HS-5 (cell line): ENCODE measurements at regions not wholly inside any gene's neighbourhood (a gene's known extent, or its start where the extent isn't known, plus 50 kb on each side); places are given as distances from the start of the nearest gene placed in this dataset.

Experiments used
- DNase-seq: peaks from one replicate; pipeline ENCODE4 v3.0.0-alpha.2; 2012; ENCODE audit warnings: low read depth

- no peak for DNase-seq
These were observed 72.0 kb downstream of the ALX1 start for GRCh38 chr12:85352016-85352415.

GRCh38 chr12:85356596-85357385 lies 76.8 kb downstream of the ALX1 start:
- peak; percentile 2 for DNase-seq

GRCh38 chr12:85357609-85358008 lies 77.6 kb downstream of the ALX1 start:
- DNase-seq = no peak

- no peak for DNase-seq
These were observed 78.7 kb downstream of the ALX1 start for GRCh38 chr12:85358715-85359114.

- DNase-seq = no peak
These were observed 83.6 kb downstream of the ALX1 start for GRCh38 chr12:85363382-85364190.

GRCh38 chr12:85367936-85368335 lies 87.9 kb downstream of the ALX1 start:
- DNase-seq = no peak

GRCh38 chr12:85369365-85370154 lies 89.5 kb downstream of the ALX1 start:
- DNase-seq = no peak

GRCh38 chr12:85373045-85373444 lies 93.0 kb downstream of the ALX1 start:
- DNase-seq = no peak

- no peak for DNase-seq
These were observed 95.0 kb downstream of the ALX1 start for GRCh38 chr12:85374981-85375380.

GRCh38 chr12:85385406-85385805 lies 105.4 kb downstream of the ALX1 start:
- no peak for DNase-seq

GRCh38 chr12:85390266-85390665 lies 110.2 kb downstream of the ALX1 start:
- DNase-seq = no peak

- no peak for DNase-seq
These were observed 112.5 kb downstream of the ALX1 start for GRCh38 chr12:85392508-85392907.

GRCh38 chr12:85393606-85394005 lies 113.6 kb downstream of the ALX1 start:
- DNase-seq = no peak

- no peak for DNase-seq
These were observed 114.0 kb downstream of the ALX1 start for GRCh38 chr12:85394065-85394464.

GRCh38 chr12:85394809-85395208 lies 114.8 kb downstream of the ALX1 start:
- DNase-seq = no peak

- no peak for DNase-seq
These were observed 125.2 kb downstream of the ALX1 start for GRCh38 chr12:85405262-85405661.

GRCh38 chr12:85405781-85406522 lies 125.9 kb downstream of the ALX1 start:
- peak; percentile 58 for DNase-seq

- DNase-seq = peak; percentile 32
These were observed 133.2 kb downstream of the ALX1 start for GRCh38 chr12:85413266-85413665.

- DNase-seq = no peak
These were observed 142.7 kb downstream of the ALX1 start for GRCh38 chr12:85422762-85423161.

- DNase-seq = no peak
These were observed 143.9 kb downstream of the ALX1 start for GRCh38 chr12:85423947-85424346.

GRCh38 chr12:85424581-85425348 lies 144.7 kb downstream of the ALX1 start:
- DNase-seq = no peak
